ENCODE measurements at regions not wholly inside any gene's neighbourhood (a gene's known extent, or its start where the extent isn't known, plus 50 kb on each side); places are given as distances from the start of the nearest gene placed in this dataset.

DNA sequence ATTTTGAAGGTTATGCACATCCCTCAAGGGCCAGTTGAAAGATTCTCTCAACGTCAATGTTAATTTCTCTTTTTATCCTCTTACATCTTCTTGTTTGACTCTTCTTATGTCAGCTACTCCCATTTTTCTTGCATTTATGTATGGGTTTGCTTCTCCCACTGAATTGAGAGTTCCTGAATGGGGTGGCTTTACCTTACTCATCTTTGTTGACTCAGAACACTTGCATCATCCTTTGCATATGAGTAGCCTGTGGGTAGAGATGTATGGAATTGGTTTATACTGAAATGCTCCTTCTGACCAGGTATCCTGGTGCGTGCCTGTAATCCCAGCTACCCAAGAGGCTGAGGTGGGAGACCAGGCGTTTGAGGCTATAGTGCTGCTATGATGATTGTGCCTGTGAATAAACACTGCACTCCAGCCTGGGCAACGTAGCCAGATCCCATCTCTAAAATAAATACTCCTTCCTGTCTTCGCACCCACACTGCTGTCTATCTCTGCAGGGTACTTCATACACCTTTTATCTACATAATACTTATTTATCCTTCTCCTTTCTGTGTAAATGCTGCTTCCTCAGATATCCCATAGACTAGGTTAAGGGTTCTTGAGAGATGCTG, 123.6 kb upstream of the DPH6 start:
- TF ChIP-seq, protein P1, sequence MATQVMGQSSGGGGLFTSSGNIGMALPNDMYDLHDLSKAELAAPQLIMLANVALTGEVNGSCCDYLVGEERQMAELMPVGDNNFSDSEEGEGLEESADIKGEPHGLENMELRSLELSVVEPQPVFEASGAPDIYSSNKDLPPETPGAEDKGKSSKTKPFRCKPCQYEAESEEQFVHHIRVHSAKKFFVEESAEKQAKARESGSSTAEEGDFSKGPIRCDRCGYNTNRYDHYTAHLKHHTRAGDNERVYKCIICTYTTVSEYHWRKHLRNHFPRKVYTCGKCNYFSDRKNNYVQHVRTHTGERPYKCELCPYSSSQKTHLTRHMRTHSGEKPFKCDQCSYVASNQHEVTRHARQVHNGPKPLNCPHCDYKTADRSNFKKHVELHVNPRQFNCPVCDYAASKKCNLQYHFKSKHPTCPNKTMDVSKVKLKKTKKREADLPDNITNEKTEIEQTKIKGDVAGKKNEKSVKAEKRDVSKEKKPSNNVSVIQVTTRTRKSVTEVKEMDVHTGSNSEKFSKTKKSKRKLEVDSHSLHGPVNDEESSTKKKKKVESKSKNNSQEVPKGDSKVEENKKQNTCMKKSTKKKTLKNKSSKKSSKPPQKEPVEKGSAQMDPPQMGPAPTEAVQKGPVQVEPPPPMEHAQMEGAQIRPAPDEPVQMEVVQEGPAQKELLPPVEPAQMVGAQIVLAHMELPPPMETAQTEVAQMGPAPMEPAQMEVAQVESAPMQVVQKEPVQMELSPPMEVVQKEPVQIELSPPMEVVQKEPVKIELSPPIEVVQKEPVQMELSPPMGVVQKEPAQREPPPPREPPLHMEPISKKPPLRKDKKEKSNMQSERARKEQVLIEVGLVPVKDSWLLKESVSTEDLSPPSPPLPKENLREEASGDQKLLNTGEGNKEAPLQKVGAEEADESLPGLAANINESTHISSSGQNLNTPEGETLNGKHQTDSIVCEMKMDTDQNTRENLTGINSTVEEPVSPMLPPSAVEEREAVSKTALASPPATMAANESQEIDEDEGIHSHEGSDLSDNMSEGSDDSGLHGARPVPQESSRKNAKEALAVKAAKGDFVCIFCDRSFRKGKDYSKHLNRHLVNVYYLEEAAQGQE (IDR thresholded peaks at IDR 0.05; ENCODE audit: insufficient read depth in 1 of 2, low read depth in 2 of 2, low read length in 1 of 2), result no peak
- TF ChIP-seq, protein P2, sequence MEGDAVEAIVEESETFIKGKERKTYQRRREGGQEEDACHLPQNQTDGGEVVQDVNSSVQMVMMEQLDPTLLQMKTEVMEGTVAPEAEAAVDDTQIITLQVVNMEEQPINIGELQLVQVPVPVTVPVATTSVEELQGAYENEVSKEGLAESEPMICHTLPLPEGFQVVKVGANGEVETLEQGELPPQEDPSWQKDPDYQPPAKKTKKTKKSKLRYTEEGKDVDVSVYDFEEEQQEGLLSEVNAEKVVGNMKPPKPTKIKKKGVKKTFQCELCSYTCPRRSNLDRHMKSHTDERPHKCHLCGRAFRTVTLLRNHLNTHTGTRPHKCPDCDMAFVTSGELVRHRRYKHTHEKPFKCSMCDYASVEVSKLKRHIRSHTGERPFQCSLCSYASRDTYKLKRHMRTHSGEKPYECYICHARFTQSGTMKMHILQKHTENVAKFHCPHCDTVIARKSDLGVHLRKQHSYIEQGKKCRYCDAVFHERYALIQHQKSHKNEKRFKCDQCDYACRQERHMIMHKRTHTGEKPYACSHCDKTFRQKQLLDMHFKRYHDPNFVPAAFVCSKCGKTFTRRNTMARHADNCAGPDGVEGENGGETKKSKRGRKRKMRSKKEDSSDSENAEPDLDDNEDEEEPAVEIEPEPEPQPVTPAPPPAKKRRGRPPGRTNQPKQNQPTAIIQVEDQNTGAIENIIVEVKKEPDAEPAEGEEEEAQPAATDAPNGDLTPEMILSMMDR (IDR thresholded peaks at IDR 0.05), result no peak
- TF ChIP-seq SIN3A (IDR thresholded peaks at IDR 0.05; ENCODE audit: borderline replicate concordance, insufficient read depth, low read depth, low read length) (no peak), TCF7L2 (IDR thresholded peaks at IDR 0.05; ENCODE audit: low read depth, low read length) (no peak), POLR2AphosphoS5 (IDR thresholded peaks at IDR 0.05; ENCODE audit: low read depth, low read length) (no peak)
- no peak overlapping the region for H3K4me3 ChIP-seq (ENCODE audit: low read depth in 2 of 2, low read length in 2 of 2)
- no TSS peak for BruUV-seq (replicated peaks)
- intact Hi-C loops (cut with micrococcal nuclease; ENCODE audit: unreplicated experiment) (no loop called here), in situ Hi-C loops (cut with HindIII; ENCODE audit: low pct_unique_long_range_greater_than_20kb, low sequenced_read_pairs) (no loop called here)
- H3K36me3 ChIP-seq (ENCODE audit: control insufficient read depth, insufficient read depth, low read length), result no peaks in the 10 kb centered on the region
- H3K9me3 ChIP-seq (ENCODE audit: control insufficient read depth, insufficient read depth, low read depth, low read length), result no peaks in the 10 kb centered on the region
- CTCF ChIA-PET, result interaction anchor here (0.6 kb wide), 1 partner anchor 88 kb away, joined by 4 read pairs; no protein-coding TSS in a partner anchor
- H3K27ac ChIP-seq (ENCODE audit: low read length), result no peak overlapping the region
- no peaks in the 10 kb centered on the region for H3K4me1 ChIP-seq (ENCODE audit: control insufficient read depth, insufficient read depth, low read length)
- H3K27me3 ChIP-seq (ENCODE audit: control insufficient read depth, insufficient read depth, low read length), result no peaks in the 10 kb centered on the region
- DNase-seq (ENCODE audit: low read depth, low spot score) (no peak), ATAC-seq (no peak)
- POLR2A ChIA-PET, result no interaction called here

DNA sequence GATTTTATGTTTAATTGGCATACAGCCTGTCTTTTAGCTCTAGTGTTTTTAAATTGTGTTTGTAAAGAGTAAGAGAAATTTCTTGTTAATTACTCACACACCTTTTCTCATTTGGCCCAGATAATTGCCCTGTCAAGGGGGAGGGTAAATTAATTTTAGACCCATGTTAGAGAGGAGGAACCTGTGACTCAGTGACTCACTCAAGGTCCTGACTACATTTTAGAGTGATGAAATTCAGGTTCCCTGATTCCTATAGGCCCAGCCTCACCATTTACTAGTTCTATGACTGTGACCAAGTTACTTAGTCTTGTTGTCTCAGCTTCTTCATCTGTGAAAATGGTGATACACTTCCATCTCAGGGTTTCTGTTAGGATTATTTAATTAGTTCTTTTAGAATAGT, 125.2 kb upstream of the DPH6 start:
- POLR2A ChIA-PET, result no interaction called here
- intact Hi-C loops (cut with micrococcal nuclease; ENCODE audit: unreplicated experiment), result no loop called here

More for the DNA sequence above, 125.2 kb upstream of the DPH6 start:
- no TSS peak for BruUV-seq (replicated peaks)
- ATAC-seq (no peak), DNase-seq (ENCODE audit: low read depth, low spot score) (no peak)
- Histone ChIP-seq H3K27me3 (ENCODE audit: control insufficient read depth, insufficient read depth, low read length) (no peaks in the 10 kb centered on the region), H3K36me3 (ENCODE audit: control insufficient read depth, insufficient read depth, low read length) (no peaks in the 10 kb centered on the region), H3K4me1 (ENCODE audit: control insufficient read depth, insufficient read depth, low read length) (no peaks in the 10 kb centered on the region), H3K4me3 (ENCODE audit: low read depth in 2 of 2, low read length in 2 of 2) (no peak overlapping the region), H3K27ac (ENCODE audit: low read length) (no peak overlapping the region), H3K9me3 (ENCODE audit: control insufficient read depth, insufficient read depth, low read depth, low read length) (no peaks in the 10 kb centered on the region)
- CTCF ChIA-PET, result no interaction called here
- in situ Hi-C loops (cut with HindIII; ENCODE audit: low pct_unique_long_range_greater_than_20kb, low sequenced_read_pairs), result no loop called here
- TF ChIP-seq, protein P2 (IDR thresholded peaks at IDR 0.05), result no peak
- TF ChIP-seq, protein P1 (IDR thresholded peaks at IDR 0.05; ENCODE audit: insufficient read depth in 1 of 2, low read depth in 2 of 2, low read length in 1 of 2), result no peak
- TF ChIP-seq TCF7L2 (IDR thresholded peaks at IDR 0.05; ENCODE audit: low read depth, low read length) (no peak), SIN3A (IDR thresholded peaks at IDR 0.05; ENCODE audit: borderline replicate concordance, insufficient read depth, low read depth, low read length) (no peak), POLR2AphosphoS5 (IDR thresholded peaks at IDR 0.05; ENCODE audit: low read depth, low read length) (no peak)

All from Panc1 (cell line).